ENCODE measurements at regions not wholly inside any gene's neighbourhood (a gene's known extent, or its start where the extent isn't known, plus 50 kb on each side); places are given as distances from the start of the nearest gene placed in this dataset.

GRCh38 chr12:25759752-25760151, 198.7 kb upstream of the RASSF8 start:
- TF ChIP-seq CTCF (IDR thresholded peaks at IDR 0.05), result no peak
- TF ChIP-seq IRF1 (CRISPR knock-in tag; IDR thresholded peaks at IDR 0.05), result no peak
- TF ChIP-seq, protein P1, sequence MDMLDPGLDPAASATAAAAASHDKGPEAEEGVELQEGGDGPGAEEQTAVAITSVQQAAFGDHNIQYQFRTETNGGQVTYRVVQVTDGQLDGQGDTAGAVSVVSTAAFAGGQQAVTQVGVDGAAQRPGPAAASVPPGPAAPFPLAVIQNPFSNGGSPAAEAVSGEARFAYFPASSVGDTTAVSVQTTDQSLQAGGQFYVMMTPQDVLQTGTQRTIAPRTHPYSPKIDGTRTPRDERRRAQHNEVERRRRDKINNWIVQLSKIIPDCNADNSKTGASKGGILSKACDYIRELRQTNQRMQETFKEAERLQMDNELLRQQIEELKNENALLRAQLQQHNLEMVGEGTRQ (CRISPR knock-in tag; IDR thresholded peaks at IDR 0.05), result no peak
- TF ChIP-seq, protein P2, sequence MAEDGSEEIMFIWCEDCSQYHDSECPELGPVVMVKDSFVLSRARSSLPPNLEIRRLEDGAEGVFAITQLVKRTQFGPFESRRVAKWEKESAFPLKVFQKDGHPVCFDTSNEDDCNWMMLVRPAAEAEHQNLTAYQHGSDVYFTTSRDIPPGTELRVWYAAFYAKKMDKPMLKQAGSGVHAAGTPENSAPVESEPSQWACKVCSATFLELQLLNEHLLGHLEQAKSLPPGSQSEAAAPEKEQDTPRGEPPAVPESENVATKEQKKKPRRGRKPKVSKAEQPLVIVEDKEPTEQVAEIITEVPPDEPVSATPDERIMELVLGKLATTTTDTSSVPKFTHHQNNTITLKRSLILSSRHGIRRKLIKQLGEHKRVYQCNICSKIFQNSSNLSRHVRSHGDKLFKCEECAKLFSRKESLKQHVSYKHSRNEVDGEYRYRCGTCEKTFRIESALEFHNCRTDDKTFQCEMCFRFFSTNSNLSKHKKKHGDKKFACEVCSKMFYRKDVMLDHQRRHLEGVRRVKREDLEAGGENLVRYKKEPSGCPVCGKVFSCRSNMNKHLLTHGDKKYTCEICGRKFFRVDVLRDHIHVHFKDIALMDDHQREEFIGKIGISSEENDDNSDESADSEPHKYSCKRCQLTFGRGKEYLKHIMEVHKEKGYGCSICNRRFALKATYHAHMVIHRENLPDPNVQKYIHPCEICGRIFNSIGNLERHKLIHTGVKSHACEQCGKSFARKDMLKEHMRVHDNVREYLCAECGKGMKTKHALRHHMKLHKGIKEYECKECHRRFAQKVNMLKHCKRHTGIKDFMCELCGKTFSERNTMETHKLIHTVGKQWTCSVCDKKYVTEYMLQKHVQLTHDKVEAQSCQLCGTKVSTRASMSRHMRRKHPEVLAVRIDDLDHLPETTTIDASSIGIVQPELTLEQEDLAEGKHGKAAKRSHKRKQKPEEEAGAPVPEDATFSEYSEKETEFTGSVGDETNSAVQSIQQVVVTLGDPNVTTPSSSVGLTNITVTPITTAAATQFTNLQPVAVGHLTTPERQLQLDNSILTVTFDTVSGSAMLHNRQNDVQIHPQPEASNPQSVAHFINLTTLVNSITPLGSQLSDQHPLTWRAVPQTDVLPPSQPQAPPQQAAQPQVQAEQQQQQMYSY (CRISPR knock-in tag; IDR thresholded peaks at IDR 0.05), result no peak
- TF ChIP-seq NFE2L1 (CRISPR knock-in tag; IDR thresholded peaks at IDR 0.05), result no peak
- TF ChIP-seq, protein P3, sequence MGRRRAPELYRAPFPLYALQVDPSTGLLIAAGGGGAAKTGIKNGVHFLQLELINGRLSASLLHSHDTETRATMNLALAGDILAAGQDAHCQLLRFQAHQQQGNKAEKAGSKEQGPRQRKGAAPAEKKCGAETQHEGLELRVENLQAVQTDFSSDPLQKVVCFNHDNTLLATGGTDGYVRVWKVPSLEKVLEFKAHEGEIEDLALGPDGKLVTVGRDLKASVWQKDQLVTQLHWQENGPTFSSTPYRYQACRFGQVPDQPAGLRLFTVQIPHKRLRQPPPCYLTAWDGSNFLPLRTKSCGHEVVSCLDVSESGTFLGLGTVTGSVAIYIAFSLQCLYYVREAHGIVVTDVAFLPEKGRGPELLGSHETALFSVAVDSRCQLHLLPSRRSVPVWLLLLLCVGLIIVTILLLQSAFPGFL (CRISPR knock-in tag; IDR thresholded peaks at IDR 0.05; ENCODE audit: borderline replicate concordance), result no peak
- no peak for TF ChIP-seq USF1 (CRISPR knock-in tag; IDR thresholded peaks at IDR 0.05)
- no peak for TF ChIP-seq ATF1 (CRISPR knock-in tag; IDR thresholded peaks at IDR 0.05)
- TF ChIP-seq ZSCAN18 (CRISPR knock-in tag; IDR thresholded peaks at IDR 0.05), result no peak
- TF ChIP-seq ZNF416 (CRISPR knock-in tag; IDR thresholded peaks at IDR 0.05), result no peak
- no peak for TF ChIP-seq ATF2 (CRISPR knock-in tag; IDR thresholded peaks at IDR 0.05; ENCODE audit: borderline replicate concordance, low read depth)
- TF ChIP-seq ZNF121 (CRISPR knock-in tag; IDR thresholded peaks at IDR 0.05), result no peak
- TF ChIP-seq NFATC4 (CRISPR knock-in tag; IDR thresholded peaks at IDR 0.05), result no peak
